ENCODE measurements at regions not wholly inside any gene's neighbourhood (a gene's known extent, or its start where the extent isn't known, plus 50 kb on each side); places are given as distances from the start of the nearest gene placed in this dataset.

- TF ChIP-seq CTCF (IDR thresholded peaks at IDR 0.05) (no peak), RFX5 (IDR thresholded peaks at IDR 0.05; ENCODE audit: low read length) (no peak), FOXM1 (IDR thresholded peaks at IDR 0.05; ENCODE audit: low read depth) (no peak), POLR2AphosphoS5 (IDR thresholded peaks at IDR 0.05; ENCODE audit: low read depth, low read length) (no peak), FOXJ3 (CRISPR knock-in tag; IDR thresholded peaks at IDR 0.05) (no peak), YY1 (IDR thresholded peaks at IDR 0.05; ENCODE audit: low read depth) (no peak), PBX3 (IDR thresholded peaks at IDR 0.05) (no peak), USF1 (IDR thresholded peaks at IDR 0.05; ENCODE audit: borderline replicate concordance, low read depth) (no peak), JUND (IDR thresholded peaks at IDR 0.05) (no peak), MAX (IDR thresholded peaks at IDR 0.05; ENCODE audit: low read depth) (no peak)
- TF ChIP-seq, protein P1, sequence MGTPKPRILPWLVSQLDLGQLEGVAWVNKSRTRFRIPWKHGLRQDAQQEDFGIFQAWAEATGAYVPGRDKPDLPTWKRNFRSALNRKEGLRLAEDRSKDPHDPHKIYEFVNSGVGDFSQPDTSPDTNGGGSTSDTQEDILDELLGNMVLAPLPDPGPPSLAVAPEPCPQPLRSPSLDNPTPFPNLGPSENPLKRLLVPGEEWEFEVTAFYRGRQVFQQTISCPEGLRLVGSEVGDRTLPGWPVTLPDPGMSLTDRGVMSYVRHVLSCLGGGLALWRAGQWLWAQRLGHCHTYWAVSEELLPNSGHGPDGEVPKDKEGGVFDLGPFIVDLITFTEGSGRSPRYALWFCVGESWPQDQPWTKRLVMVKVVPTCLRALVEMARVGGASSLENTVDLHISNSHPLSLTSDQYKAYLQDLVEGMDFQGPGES (IDR thresholded peaks at IDR 0.05; ENCODE audit: low read depth, low read length) = no peak
- TF ChIP-seq, protein P2, sequence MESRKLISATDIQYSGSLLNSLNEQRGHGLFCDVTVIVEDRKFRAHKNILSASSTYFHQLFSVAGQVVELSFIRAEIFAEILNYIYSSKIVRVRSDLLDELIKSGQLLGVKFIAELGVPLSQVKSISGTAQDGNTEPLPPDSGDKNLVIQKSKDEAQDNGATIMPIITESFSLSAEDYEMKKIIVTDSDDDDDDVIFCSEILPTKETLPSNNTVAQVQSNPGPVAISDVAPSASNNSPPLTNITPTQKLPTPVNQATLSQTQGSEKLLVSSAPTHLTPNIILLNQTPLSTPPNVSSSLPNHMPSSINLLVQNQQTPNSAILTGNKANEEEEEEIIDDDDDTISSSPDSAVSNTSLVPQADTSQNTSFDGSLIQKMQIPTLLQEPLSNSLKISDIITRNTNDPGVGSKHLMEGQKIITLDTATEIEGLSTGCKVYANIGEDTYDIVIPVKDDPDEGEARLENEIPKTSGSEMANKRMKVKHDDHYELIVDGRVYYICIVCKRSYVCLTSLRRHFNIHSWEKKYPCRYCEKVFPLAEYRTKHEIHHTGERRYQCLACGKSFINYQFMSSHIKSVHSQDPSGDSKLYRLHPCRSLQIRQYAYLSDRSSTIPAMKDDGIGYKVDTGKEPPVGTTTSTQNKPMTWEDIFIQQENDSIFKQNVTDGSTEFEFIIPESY (IDR thresholded peaks at IDR 0.05; ENCODE audit: borderline replicate concordance, low read depth) = no peak
These were observed 124.6 kb upstream of the CDH4 start for GRCh38 chr20:61127311-61128039.

All from SK-N-SH (cell line).